ENCODE measurements at regions not wholly inside any gene's neighbourhood (a gene's known extent, or its start where the extent isn't known, plus 50 kb on each side); places are given as distances from the start of the nearest gene placed in this dataset.

GRCh38 chr17:72498364-72499210 is 377.8 kb downstream of the SOX9 start:
- Histone ChIP-seq H3K4me3 (replicated peaks in 1 of 4; ENCODE audit: control extremely low read depth in 1 of 4, insufficient read depth in 1 of 4, low read depth in 3 of 4, low read length in 4 of 4) (no peak overlapping the region), H3K36me3 (ENCODE audit: control insufficient read depth, insufficient read depth, low read length) (no peaks in the 10 kb centered on the region), H3K79me2 (ENCODE audit: control insufficient read depth, insufficient read depth, low read length) (no peaks in the 10 kb centered on the region), H3K9me3 (ENCODE audit: control insufficient read depth, insufficient read depth, low read depth, low read length) (no peaks in the 10 kb centered on the region), H3K9ac (ENCODE audit: insufficient read depth, low read length) (no peak overlapping the region), H3K4me1 (ENCODE audit: control insufficient read depth, extremely low read depth, insufficient read depth, low read length) (peaks cover 4% of the 10 kb centered on the region), H3K27me3 (ENCODE audit: control insufficient read depth, insufficient read depth, low read length) (no peaks in the 10 kb centered on the region), H3K27ac (ENCODE audit: insufficient read depth, low read length) (no peak overlapping the region), H4K20me1 (ENCODE audit: control insufficient read depth, extremely low read depth, insufficient read depth, low read length) (no peaks in the 10 kb centered on the region), H2AFZ (ENCODE audit: low read length) (no peak overlapping the region), H3K4me2 (ENCODE audit: extremely low read depth, insufficient read depth, low read length) (no peak overlapping the region)
- TF ChIP-seq, protein P1, sequence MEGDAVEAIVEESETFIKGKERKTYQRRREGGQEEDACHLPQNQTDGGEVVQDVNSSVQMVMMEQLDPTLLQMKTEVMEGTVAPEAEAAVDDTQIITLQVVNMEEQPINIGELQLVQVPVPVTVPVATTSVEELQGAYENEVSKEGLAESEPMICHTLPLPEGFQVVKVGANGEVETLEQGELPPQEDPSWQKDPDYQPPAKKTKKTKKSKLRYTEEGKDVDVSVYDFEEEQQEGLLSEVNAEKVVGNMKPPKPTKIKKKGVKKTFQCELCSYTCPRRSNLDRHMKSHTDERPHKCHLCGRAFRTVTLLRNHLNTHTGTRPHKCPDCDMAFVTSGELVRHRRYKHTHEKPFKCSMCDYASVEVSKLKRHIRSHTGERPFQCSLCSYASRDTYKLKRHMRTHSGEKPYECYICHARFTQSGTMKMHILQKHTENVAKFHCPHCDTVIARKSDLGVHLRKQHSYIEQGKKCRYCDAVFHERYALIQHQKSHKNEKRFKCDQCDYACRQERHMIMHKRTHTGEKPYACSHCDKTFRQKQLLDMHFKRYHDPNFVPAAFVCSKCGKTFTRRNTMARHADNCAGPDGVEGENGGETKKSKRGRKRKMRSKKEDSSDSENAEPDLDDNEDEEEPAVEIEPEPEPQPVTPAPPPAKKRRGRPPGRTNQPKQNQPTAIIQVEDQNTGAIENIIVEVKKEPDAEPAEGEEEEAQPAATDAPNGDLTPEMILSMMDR (conservative IDR thresholded peaks at IDR 0.05 in 1 of 2, IDR thresholded peaks at IDR 0.05 in 1 of 2; ENCODE audit: low read depth in 1 of 2, low read length in 2 of 2) = no peak
- no peak for TF ChIP-seq EZH2 (IDR thresholded peaks at IDR 0.05; ENCODE audit: low read length, missing control alignments)
- peak in 1 of 2 donors; percentile 25 for DNase-seq (ENCODE audit: low read depth in 2 of 2)

GRCh38 chr17:72501404-72502370 is 380.9 kb downstream of the SOX9 start:
- Histone ChIP-seq H3K4me3 (replicated peaks in 1 of 4; ENCODE audit: control extremely low read depth in 1 of 4, insufficient read depth in 1 of 4, low read depth in 3 of 4, low read length in 4 of 4) (no peak overlapping the region), H3K27ac (ENCODE audit: insufficient read depth, low read length) (no peak overlapping the region), H3K9me3 (ENCODE audit: control insufficient read depth, insufficient read depth, low read depth, low read length) (no peaks in the 10 kb centered on the region), H3K36me3 (ENCODE audit: control insufficient read depth, insufficient read depth, low read length) (no peaks in the 10 kb centered on the region), H3K27me3 (ENCODE audit: control insufficient read depth, insufficient read depth, low read length) (no peaks in the 10 kb centered on the region), H3K4me1 (ENCODE audit: control insufficient read depth, extremely low read depth, insufficient read depth, low read length) (peaks cover 4% of the 10 kb centered on the region), H3K9ac (ENCODE audit: insufficient read depth, low read length) (no peak overlapping the region), H3K4me2 (ENCODE audit: extremely low read depth, insufficient read depth, low read length) (peak overlapping the region; percentile 64), H2AFZ (ENCODE audit: low read length) (no peak overlapping the region), H3K79me2 (ENCODE audit: control insufficient read depth, insufficient read depth, low read length) (no peaks in the 10 kb centered on the region), H4K20me1 (ENCODE audit: control insufficient read depth, extremely low read depth, insufficient read depth, low read length) (no peaks in the 10 kb centered on the region)
- DNase-seq (ENCODE audit: low read depth in 2 of 2) = peak in 1 of 2 donors; percentile 20
- TF ChIP-seq, protein P1 (conservative IDR thresholded peaks at IDR 0.05 in 1 of 2, IDR thresholded peaks at IDR 0.05 in 1 of 2; ENCODE audit: low read depth in 1 of 2, low read length in 2 of 2) = no peak
- TF ChIP-seq EZH2 (IDR thresholded peaks at IDR 0.05; ENCODE audit: low read length, missing control alignments) = no peak

Measured in fibroblast of lung (primary cell).